HG03064 (cell line): ENCODE measurements at regions not wholly inside any gene's neighbourhood (a gene's known extent, or its start where the extent isn't known, plus 50 kb on each side); places are given as distances from the start of the nearest gene placed in this dataset.

ENCODE experiments used
- ATAC-seq: cut with Tn5 transposase; IDR thresholded peaks from one replicate; pipeline ENCODE4 v1.9.1; 2021; ENCODE audit warnings: low read depth; ENCODE audit not compliant: unreplicated experiment

DNA sequence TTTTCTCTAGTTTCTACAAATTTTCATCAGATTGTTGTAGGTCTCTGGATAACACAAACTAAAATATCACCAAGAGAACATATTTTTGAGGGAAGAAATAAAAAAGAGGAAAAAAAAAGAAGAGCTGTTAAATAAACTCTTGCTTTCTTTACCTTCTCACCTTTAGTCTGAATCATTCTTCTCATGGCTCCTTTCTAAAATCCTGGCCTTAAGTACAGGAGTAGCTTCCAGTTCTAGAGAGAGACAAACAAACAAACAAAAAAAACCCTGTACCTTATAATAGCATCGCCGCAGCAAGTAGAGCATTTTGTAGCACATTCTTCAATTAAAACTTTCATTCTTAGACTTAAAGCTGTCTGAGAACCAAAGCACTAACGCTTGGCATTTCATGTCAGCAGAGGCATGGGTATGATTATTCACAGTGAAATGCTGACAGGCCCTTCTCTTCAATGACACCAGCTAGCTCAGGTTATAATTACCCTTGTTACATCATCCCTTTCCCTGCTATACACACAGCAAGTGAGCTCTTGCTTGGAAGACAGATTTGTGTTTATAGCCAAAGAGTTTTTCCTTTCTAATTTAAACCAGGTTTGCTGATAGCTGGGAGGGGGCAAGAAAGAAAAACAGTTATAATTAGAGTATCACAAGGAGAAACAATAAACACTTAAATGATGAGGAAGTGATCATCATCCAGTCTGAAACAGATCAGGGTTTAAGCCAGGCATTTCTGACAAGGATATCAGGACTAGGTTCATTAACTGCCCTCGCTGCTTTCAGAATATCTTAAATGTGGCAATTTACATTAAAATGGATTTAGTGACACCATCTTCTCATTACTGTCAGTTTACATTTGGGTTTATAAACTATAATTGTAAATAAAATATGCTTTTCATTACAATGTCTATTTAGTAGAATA lies 510.9 kb upstream of the ZNF608 start:
- no peak for ATAC-seq

GRCh38 chr5:125257997-125258396 lies 511.6 kb upstream of the ZNF608 start:
- ATAC-seq = no peak

GRCh38 chr5:125258615-125259014 lies 512.2 kb upstream of the ZNF608 start:
- no peak for ATAC-seq

- ATAC-seq = no peak
Measured at GRCh38 chr5:125261505-125262250, 515.2 kb upstream of the ZNF608 start.

- no peak for ATAC-seq
Measured at GRCh38 chr5:125262782-125263181, 516.3 kb upstream of the ZNF608 start.

GRCh38 chr5:125263356-125263755 lies 516.9 kb upstream of the ZNF608 start:
- no peak for ATAC-seq

GRCh38 chr5:125266106-125266505 lies 519.7 kb upstream of the ZNF608 start:
- ATAC-seq = no peak

DNA sequence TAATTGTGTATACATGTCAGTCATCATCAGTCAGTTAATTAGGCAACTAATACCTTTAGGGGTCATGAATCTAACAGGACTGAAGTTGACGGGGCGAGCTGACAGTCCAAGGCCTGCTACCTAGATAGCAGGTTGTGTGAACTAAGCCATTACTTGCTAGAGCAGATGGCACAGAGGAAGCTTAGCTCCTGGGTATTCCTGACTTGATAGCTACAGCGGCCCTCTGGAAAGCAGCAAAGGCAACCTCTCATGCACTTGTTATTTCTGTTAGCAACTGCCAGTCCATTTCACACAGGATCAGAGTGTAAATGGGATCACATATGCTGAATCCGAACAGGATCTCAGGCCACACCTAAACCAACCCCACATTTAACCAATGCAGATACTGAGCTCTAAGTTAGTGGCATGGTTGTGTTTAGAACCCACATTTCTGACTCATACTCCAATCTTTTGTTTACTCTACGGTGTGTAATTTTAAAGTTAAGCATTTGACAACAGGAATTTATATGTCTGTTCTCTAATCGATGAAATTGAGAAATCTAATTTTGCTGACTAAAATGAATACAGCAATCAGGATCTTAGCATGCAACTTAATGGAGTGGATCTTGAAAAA lies 521.3 kb upstream of the ZNF608 start:
- no peak for ATAC-seq

DNA sequence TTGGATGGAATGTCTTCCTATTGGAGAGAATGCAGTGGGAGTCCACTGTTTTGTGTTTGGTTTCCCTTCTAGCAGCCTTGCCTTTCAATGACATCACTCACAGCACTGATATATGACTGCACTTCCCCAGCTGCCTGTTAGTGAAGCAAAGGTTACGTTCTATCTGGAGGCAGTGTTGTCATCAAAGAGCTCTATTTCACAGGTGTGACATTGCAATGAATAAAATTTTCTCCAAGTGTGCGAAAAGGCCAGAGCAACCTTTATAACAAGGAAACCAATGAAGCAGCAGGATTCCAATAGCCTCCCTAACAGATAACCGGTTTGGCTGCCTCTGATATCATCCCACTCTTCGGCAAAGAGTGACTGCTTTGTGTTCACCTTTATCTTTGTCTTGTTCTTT lies 523.5 kb upstream of the ZNF608 start:
- no peak for ATAC-seq

DNA sequence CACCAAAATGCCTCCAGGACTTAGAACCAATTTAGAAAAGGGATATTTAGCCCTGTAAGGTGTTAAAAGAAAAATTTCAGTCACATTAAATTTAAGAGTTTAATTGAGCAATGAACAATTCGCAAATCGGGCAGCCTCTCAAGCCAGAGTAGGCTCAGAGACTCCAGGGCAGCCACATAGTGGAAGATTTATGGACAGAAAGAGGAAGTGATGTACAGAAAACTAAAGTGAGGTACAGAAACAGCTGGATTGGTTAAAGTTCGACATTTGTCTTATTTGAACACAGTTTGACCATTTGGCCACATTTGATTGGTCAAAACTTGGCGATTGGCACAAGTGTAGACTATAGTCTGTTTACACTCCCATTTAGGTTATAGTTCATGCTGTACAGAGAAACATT lies 525.9 kb upstream of the ZNF608 start:
- no peak for ATAC-seq

- no peak for ATAC-seq
Measured at GRCh38 chr5:125274211-125274610, 527.8 kb upstream of the ZNF608 start.

DNA sequence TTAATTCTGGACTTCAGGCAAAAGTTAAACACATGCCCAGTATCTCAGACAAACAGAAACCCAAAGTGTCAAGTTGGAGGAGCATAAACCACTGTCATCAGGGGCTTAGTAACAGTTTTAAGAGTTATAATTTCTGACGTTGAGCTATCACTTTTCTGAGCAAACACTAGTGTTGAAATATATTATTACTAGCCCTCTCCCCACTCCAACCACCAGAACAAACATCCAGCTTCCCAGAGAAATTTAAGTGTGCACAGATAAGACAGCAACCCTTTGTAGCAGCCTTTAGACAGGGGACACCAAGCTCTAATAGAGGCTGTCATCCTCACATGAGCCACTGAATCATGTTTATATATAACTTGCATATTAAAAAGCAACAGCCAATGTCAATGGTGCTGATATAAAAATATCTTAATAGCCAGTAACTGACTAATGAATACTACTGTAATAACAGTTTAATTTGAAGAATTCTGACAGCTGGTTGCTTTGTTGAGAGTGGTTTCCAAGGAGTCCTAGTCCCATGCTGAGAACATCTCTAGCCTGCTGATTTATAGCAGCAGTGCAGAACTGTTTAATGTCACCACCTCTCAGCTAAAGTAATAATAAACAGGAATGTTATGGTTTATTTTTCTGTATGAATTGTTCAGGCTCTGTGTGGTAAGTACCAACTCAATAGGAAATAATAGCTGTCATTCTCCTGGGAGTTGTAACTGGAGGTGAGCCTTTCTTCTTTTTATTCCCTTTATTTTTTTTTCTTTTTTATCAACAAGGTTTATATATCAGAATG lies 528.7 kb upstream of the ZNF608 start:
- no peak for ATAC-seq

GRCh38 chr5:125275725-125276090 lies 529.3 kb upstream of the ZNF608 start:
- ATAC-seq = no peak

DNA sequence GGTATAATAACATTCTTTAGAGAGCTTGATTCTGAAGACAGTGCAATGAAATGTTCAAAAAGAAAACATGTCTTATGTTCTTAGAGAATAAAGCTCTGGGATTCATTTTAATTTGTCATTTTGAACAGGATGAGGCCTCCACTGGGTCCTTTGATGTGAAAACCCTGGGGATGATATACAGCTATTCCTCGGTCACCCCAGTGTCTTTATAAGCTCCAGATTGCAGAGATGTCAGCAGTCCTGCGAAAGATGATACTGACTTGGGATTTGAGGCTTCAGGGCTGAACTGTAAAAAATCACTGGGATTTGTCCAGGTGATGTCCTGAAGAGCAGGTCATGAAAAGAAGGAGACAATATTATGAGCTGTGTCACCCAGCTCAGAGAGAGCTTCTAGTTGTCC lies 529.7 kb upstream of the ZNF608 start:
- ATAC-seq = no peak

DNA sequence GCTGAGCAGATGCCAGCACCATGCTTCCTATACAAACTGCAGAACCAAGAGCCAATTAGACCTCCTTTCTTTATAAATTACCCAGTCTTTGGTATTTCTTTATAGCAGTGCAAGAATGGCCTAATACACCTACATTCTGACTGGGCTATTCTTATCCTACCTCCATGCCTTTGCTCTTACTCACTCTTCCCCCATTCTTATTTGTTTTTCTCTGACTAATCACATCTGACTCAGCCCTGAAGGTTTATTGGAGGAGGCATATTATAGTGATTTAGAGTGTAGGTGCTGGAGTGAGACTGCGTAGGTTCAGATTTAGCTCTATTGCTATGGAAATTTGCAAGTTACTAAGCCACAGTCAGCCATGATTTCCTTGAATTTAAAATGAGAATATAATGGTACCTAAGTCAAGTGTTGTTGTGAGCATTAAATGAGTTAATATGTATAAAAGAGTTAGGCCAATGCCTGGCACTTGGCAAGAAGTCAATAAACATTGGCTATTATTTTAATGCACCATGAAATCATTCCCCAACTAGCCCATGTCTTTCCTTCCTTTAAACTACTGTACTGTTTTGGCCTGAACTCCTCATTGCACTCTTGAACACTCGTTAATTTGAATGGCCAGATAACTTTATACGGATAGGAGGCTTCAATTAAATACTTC lies 531.2 kb upstream of the ZNF608 start:
- ATAC-seq = no peak

DNA sequence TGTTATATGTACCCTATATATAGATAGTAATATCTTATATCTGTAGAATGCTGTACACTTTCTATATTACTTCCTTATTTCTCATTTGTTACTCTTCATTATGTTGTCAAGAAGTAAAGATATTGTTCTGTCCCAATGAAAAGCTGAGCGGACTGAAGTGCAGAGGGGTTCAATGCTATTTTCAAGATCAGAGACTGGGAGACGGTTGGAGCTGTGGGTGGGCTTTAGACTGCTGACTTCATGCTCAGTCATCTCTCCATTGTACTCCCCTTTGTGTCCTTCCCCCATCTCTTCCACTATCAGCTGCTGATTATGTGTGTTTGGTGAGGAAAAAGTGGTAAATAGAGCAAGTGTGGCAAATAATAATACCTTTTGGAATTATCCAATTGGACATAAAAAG lies 532.3 kb upstream of the ZNF608 start:
- no peak for ATAC-seq

- no peak for ATAC-seq
Measured at GRCh38 chr5:125281667-125282066, 535.2 kb upstream of the ZNF608 start.

DNA sequence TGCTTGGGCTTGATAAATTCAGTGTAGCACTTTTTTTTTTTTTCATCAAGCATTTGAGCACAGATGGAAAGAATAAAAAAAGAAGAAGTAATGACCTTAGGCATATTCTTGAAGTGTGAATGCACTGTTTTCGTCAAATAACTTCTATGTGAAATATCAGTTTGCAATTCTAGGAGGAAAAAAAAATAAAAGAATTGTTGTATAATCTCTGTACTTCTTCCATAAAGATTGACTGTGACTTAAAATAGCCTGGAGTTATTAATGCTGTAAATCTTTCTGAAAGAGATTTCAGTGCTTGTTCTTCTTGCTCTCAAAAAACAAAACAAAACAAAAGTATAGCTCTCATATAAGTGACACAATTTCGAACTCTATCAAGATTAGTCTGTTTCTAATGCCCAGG lies 536.9 kb upstream of the ZNF608 start:
- no peak for ATAC-seq

DNA sequence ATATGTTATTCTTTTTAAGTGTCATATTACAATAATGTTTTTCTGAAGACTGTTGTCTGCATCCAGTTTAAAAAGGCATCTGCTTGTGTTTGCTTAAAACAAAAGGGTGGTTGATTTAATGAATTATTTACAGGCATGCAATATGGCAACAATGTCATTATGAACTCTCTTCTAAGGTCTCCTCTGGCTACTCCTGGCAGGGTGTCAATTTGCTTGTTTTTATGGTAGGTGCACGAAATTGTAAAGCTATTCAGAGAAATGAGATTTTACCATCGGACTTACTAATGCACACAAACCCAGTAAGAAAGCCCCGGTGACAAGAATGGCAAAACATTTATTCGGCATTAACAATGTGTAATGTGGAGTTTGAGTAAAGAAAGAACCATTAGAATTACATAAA lies 539.8 kb upstream of the ZNF608 start:
- no peak for ATAC-seq

DNA sequence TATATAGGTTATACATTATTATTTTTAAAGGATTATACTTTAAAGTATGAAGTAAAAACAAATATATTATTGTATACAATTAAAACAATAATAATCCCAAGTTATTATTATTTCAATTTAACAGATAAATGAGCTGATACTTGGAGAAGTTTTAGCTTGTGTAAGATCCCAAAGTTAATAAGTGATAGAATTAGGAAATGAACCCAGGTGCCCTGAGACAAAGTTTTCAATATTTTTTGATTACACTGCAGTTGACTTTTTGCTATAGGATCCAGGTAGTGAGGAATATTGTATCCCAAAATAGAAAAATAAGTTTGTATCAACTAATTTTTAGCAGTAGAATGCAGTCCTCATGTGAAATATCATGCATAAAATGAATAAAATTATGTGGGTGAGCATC lies 543.2 kb upstream of the ZNF608 start:
- no peak for ATAC-seq
